ENCODE measurements at regions not wholly inside any gene's neighbourhood (a gene's known extent, or its start where the extent isn't known, plus 50 kb on each side); places are given as distances from the start of the nearest gene placed in this dataset.
A peak's percentile ranks its signal among the peaks of the same experiment; 100 is the strongest.

GRCh38 chrX:40166582-40166981, 68.8 kb upstream of the BCOR start:
- no peak for DNase-seq (ENCODE audit: low spot score)

- DNase-seq (ENCODE audit: low spot score): no peak
Observed at GRCh38 chrX:40165861-40166260, 68.1 kb upstream of the BCOR start.

DNA sequence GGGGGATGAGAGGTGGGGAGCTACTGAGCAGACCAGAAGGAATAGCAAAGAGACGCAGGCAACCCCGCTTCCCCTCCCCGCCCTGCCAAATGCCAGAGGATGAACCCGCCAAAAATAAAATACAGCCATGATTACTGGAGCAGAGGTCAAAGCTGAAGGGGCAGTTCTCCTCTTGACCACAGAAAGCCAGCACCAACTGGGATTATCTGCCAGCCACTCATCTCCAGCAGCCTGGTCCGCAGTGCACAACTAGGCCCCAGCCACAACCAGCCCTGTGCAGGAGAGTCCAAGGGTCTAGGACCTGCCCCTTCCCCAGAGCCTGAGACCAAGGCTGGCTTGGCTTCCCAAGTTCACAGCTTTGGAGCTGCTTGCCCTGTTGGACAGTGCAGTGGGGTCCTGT, 67.4 kb upstream of the BCOR start:
- DNase-seq (ENCODE audit: low spot score): no peak

DNA sequence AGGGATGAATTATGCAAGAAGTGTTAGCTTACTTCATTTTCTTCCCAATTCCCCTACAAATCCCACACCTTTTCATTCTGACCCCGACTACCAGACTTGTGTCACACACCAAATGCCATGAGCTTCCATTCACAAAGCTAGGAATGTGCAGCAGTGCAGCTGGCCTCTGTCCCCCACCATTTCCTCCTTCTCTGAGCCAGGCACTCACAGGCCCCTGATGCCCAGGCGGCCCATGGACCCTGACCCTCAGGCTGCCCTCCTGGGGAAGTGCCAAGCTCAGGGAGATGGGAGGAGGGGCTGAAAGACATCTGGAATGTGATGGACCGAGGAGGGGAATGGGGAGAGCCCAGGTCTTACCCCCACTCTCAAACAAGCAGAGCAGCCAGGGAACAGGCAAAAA, 67.0 kb upstream of the BCOR start:
- no peak for DNase-seq (ENCODE audit: low spot score)

DNA sequence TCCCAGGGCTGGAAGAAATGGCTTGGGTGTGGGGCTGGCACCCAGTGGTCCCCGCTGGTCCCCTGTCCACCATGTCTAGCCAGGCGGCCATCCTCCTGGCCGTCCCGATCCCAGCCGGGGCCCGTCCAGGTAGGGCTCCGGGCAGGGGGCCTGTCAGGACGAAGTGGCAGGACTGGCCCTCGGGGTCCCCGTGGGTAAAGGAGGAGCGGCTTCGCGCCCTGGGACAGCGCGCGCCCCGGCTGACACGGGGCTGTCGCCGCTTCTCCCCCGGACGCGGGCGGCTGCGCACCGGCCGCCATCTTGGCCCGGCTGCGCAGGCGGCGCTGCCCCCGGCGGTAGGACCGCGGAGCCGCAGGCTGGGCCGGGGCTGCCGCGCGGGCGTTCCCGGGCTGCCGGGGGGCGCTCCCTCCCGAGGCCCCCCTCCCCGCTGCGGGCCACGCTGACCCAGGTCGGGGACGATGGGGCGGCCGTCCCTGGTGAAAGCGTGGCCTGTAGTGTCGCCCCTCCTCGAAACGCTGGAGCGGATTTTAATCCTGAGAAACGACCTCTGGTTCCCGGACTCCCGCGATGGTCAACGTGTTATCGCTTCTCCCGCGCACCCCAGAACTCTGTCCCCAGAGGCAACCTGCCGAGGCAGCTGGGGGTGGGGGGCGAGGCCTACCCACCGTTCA, 60.4 kb upstream of the BCOR start:
- no peak for DNase-seq (ENCODE audit: low spot score)

GRCh38 chrX:40157228-40158035, 59.7 kb upstream of the BCOR start:
- DNase-seq (ENCODE audit: low spot score): no peak

DNA sequence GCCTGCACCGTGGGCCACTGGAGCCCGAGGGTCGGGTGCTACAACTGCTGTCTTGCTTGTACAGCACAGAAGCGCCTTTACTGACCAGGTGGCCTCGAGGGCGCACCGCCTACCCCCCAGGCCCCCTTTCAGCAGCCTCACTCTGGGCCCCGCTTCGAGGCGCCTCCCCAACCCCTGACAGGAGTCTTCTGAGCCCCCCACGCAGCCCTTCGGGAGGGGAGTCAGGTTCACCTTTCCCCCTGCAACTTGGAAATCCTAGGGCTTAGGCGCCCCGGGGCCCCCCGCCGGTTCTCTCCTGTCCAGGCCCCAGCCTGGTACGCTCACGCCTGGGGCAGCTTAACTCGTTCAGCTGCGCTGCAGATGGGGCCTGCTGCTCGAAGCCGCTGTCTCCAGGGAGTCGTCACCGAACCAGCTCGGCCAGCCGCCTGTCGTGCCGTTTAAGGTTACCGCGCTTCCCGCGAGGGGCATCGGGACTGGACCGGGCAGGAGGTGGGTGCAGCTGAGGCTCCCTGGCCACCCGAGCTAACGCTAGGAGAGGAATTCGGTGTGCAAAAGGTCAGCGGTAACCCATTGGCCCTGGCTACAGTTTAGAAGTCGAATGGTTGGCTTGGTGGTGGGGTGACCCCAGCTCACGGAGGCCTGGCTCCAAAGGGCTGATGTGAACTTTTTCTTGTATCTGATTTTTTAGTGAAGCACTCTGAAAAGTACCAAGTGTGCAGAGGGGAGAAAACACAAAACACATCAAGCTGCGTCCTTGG, 58.9 kb upstream of the BCOR start:
- no peak for DNase-seq (ENCODE audit: low spot score)

GRCh38 chrX:40155589-40156469, 58.1 kb upstream of the BCOR start:
- no peak for DNase-seq (ENCODE audit: low spot score)

- DNase-seq (ENCODE audit: low spot score): no peak
Observed at GRCh38 chrX:40154853-40155588, 57.3 kb upstream of the BCOR start.

GRCh38 chrX:40154250-40154852, 56.6 kb upstream of the BCOR start:
- no peak for DNase-seq (ENCODE audit: low spot score)

DNA sequence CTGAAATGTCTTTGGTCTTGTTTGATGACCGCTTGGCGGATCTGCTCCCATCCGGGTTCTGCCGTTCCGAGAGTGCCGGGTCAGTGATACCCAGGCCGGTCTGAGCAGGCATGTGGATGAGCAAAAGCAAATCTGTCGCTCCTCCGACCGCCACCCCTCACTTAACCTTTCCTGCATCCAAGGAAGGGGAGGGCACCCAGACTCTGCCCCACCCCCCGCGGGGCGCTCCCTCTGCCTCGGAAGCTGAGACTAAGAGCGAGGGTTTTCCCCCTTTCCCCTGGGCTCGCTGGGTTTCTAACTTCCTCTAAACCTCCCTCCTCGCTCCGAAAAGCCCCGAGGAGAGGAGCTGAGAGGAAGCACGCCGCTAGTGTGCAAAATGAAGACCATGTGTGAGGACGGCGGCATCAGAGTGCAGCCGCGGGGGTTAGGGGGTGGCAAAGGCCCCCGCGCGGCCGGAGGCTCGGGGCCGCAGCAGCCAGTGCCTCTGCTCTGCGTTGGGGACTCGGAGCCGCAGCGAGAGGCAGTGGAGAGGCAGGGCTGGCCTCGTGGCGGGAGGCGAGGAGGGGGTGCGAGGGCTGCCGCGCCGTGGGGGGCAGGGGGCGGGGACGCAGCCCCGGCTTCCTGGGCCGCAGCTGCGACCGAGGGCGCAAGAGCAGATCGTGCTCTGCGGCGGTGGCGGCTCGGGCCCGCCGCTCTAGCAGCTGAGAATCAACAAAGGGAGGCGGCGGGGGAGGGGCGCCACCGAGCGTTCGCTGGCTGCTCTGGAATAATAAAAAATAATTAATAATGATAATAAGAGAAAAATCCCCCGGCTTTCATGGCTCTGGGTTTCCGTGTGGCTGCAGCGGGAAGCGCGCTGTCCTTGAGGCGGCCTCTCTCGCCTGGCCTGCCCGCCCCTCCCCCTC, 55.8 kb upstream of the BCOR start:
- peak; percentile 46 for DNase-seq (ENCODE audit: low spot score)

- no peak for DNase-seq (ENCODE audit: low spot score)
Observed at GRCh38 chrX:40152741-40153344, 55.1 kb upstream of the BCOR start.

DNA sequence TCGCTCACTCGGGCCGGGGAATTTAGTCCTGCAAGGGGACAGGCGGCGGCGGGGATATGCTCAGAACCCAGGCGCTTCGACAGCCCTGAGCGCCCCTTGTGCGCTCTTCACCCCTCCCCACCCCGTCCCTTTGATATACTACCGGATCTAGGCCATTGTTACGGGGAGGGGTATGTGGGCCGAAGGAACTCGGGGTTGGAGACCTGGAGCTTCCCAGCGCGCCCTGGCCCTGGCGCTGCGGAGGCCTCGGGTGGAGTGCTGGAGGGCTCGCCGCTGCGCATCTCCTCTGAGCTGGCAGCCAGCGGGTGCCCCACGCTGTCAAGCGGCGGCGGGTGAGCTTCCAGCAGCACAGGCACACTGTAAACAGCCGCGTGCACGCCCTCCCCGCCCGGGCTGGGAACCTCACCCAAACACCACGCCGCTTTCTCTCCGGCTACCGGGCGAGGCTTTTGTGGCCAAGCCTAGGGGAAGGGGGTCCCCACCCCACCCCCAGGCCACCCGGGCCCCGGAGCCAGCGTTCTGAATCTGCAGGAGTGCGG, 54.5 kb upstream of the BCOR start:
- peak; percentile 28 for DNase-seq (ENCODE audit: low spot score)

DNA sequence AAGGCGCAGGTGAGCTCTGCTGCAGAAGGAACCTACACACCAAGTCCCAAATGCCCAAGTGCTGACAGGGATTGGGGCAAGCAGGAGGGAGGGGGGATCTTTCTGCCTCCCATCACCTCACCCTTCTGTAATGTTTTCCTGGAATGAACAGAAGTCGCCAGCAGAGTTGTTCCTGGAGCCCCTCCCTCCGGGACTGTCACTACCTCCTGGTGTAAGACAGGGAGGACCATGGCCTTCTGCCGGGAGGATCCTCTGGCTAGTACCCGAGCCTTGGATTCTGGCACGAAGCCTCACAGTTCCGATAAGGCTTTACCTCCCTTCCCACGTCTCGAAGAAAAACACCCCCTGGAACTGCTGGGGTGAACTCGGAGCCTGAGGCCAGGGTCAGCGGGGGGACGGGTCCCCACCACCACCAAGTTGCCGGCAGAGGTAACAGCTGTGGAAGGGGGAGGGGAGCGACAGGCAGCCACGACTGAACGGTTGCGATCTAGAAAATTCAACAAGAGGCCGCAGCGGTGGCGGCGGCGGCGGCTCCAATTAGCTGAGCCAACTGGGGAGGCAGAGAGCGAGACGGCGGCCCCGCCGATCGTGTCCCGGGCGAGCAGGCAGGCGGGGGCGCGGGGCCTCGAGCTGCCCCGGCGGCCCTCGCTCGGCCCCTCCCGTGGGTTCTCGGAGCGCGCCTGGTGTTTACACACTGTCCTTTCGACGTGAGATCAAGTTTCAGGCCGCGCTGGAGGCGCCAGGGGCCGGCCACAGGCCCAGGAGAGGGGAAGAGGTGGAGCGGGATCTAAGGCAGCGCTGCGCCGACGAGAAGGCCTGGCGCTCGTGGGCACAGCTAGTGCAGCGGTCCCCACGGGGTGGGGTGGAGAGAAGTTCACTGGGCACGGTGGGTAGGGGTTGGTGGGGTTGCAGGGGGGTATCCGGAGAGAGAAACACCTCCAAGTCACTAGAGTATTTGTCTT, 53.7 kb upstream of the BCOR start:
- no peak for DNase-seq (ENCODE audit: low spot score)

DNA sequence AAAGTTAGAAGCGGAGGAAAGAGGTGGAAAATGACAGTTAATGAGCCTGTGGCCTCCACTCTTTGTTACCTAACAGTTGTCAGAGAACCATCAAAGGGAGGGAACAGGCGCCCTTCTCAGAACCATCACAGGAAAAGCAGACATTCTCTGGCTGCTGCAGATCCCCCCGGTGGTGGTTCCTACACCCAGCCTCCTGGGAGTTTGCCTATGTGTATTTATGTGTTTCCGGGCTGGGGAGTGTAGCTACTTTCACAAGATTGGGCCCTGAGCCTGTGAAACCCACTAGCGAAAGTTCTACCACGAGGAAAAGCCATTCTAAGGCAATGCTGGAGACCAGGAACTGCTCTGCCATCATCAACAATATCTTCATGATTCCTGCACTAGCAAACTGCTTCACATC, 52.7 kb upstream of the BCOR start:
- DNase-seq (ENCODE audit: low spot score): no peak

DNA sequence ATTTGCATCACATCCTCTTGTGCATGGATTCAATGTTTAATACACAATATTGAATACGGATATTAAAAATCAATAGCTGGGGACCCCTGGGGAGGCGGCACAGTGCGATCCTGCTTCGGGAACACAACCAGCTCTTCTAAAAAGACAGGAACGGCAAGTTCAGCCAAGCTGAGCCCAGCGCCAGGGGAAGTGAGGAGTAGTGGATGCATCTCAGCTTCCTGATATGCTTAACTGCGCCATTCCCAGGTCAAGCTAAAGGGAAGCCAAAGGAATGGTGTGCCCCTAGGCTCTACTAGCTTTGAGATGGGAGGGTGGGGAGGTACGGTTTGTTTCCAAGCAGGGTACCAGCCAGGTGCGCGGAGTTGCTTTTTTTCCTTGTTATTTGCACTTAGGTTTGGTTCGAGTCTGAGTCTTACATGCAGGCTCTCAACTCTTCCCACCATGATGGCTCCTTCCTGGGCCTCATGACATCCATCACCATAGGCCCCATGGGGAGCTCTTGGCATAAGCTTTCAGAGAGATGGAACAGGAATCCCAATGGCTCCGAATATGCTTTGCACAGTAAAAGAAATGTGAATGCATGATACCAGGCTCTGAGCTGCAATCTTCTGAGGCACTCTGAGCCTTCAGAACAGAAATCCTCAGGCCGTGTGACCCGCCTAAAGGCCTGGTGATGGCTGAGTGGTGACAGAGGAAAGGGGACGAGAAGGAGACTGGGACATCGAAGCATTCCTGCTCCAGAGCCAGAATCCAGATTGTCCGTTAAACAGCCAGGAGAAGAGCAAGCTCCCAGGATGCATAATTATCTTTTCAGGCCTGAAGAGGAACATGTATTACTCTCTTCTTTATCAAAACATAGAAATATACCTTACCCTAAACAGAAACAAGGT, 51.8 kb upstream of the BCOR start:
- no peak for DNase-seq (ENCODE audit: low spot score)

Measured in CD4-positive, alpha-beta T cell treated with Interleukin-6 at 100 ng/mL for 8 hours (primary cell).